ENCODE measurements at regions not wholly inside any gene's neighbourhood (a gene's known extent, or its start where the extent isn't known, plus 50 kb on each side); places are given as distances from the start of the nearest gene placed in this dataset.
A peak's percentile ranks its signal among the peaks of the same experiment; 100 is the strongest.

DNA sequence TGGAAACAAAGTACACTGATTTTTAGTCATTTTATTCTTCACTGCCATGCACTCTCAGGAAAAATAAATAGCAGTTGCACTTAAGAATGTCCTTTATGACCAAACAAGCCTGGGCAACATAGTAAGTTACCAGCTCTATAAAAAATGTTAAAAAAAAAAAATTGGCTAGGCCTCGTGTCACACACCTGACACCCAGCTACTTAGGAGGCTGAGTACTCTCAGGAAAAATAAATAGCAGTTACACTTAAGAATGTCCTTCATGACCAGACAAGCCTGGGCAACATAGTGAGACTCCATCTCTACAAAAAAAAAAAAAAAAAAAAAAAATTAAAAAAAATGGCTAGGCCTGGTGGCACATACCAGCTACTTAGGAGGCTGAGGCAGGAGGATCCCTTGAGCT lies 304.6 kb downstream of the SLCO4C1 start:
- no peak for DNase-seq (ENCODE audit: low read depth)
- TF ChIP-seq CTCF (IDR thresholded peaks at IDR 0.05; ENCODE audit: control insufficient read depth, insufficient read depth, low read depth, low read length, missing control alignments) = no peak
- H3K4me3 ChIP-seq (ENCODE audit: control insufficient read depth, low read depth, low read length) = no peak overlapping the region

DNA sequence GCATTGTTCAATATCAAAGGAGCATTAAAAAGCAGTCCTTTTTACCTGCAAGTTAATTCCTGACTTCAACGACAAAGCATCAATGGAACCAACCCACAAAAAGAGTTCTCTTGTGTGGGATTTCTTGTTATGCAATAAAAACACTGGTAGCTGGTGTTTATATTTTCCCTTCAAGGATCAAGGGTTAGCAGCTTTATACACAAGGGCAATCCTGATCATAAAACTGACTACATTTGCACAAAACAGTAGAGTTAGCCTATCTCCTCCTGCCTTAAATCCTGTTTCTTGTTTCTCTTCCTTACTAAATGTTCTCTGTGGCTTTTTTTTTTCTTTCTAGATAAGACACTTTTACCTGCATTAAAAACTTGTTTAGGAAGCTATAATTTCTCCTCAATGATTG lies 306.4 kb downstream of the SLCO4C1 start:
- DNase-seq (ENCODE audit: low read depth) = no peak
- no peak for TF ChIP-seq CTCF (IDR thresholded peaks at IDR 0.05; ENCODE audit: control insufficient read depth, insufficient read depth, low read depth, low read length, missing control alignments)
- no peak overlapping the region for H3K4me3 ChIP-seq (ENCODE audit: control insufficient read depth, low read depth, low read length)

DNA sequence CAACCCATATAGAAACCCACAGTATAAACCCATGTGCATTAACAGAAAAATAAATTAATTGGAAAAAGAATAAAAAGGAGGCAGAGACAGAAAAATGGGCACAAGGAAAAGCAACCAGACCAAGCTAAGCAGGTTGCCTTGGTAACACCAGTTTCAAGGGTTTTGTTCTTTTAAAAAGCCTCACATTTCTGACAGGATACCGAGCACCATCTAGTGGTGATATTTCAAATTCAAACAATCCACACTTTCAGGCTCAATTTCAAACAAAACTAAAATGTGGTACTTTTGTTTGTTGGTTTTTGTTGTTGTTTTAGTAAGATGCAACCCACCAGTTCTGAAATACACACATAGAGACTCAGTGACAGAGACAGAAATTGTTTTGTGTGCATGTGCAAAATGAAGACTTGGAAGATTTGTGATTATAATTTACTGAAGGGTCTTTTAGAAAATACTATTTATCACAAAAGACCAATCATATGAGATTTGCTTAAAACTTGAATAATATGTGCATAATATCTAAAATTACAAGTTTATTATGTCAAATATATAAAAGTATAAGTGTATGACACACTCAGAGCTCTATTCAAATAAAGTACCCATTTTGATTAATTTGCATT lies 318.2 kb downstream of the SLCO4C1 start:
- DNase-seq (ENCODE audit: low read depth) = no peak
- H3K4me3 ChIP-seq (ENCODE audit: control insufficient read depth, low read depth, low read length) = no peak overlapping the region
- peak; percentile 39 for TF ChIP-seq CTCF (IDR thresholded peaks at IDR 0.05; ENCODE audit: control insufficient read depth, insufficient read depth, low read depth, low read length, missing control alignments)

- TF ChIP-seq CTCF (IDR thresholded peaks at IDR 0.05; ENCODE audit: control insufficient read depth, insufficient read depth, low read depth, low read length, missing control alignments) = no peak
- DNase-seq (ENCODE audit: low read depth) = no peak
- H3K4me3 ChIP-seq (ENCODE audit: control insufficient read depth, low read depth, low read length) = no peak overlapping the region
Measured at GRCh38 chr5:101976933-101977332, 319.2 kb downstream of the SLCO4C1 start.

- DNase-seq (ENCODE audit: low read depth) = no peak
- H3K4me3 ChIP-seq (ENCODE audit: control insufficient read depth, low read depth, low read length) = no peak overlapping the region
- TF ChIP-seq CTCF (IDR thresholded peaks at IDR 0.05; ENCODE audit: control insufficient read depth, insufficient read depth, low read depth, low read length, missing control alignments) = no peak
Measured at GRCh38 chr5:101969742-101970141, 326.3 kb downstream of the SLCO4C1 start.

- no peak overlapping the region for H3K4me3 ChIP-seq (ENCODE audit: control insufficient read depth, low read depth, low read length)
- no peak for DNase-seq (ENCODE audit: low read depth)
- no peak for TF ChIP-seq CTCF (IDR thresholded peaks at IDR 0.05; ENCODE audit: control insufficient read depth, insufficient read depth, low read depth, low read length, missing control alignments)
Measured at GRCh38 chr5:101966476-101966875, 329.6 kb downstream of the SLCO4C1 start.

DNA sequence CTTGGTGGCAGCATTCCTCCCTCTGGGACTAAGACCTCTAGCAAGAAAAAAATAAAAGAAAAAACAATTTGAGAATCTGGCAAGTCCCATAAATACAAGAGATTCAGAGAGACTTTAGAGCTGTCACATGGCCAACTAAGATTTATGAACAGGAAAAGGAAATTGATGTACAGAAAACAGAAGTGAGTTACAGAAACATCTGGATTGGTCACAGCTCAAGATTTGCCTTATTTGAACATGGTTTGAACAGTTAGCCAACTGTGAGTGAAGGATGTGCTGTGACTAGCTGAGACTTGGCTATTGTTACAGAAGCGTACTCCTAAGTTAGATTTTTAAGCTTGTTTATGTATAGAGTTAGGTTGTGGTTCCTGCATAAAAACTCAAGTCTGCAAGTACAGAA lies 340.2 kb downstream of the SLCO4C1 start:
- DNase-seq (ENCODE audit: low read depth) = no peak
- no peak for TF ChIP-seq CTCF (IDR thresholded peaks at IDR 0.05; ENCODE audit: control insufficient read depth, insufficient read depth, low read depth, low read length, missing control alignments)

More for the DNA sequence above, 340.2 kb downstream of the SLCO4C1 start:
- H3K4me3 ChIP-seq (ENCODE audit: control insufficient read depth, low read depth, low read length) = no peak overlapping the region

Measured in AG09309 (cell line).